Suprapubic skin (tissue), 4 donors: ENCODE measurements at regions not wholly inside any gene's neighbourhood (a gene's known extent, or its start where the extent isn't known, plus 50 kb on each side); places are given as distances from the start of the nearest gene placed in this dataset.

Experiments used
- DNase-seq, 2 donors: peaks; one replicate each; pipeline ENCODE4 v3.0.0-alpha.2; 2019; ENCODE audit warnings: low spot score in 2 of 2
- H3K27ac ChIP-seq: fragments of 200-600 bp; sonication (generic); one replicate; pipeline ENCODE4 v1.5.1; 2019
- H3K27me3 ChIP-seq: fragments of 200-600 bp; sonication (generic); one replicate; pipeline ENCODE4 v1.5.1; 2019
- H3K36me3 ChIP-seq: fragments of 200-600 bp; sonication (generic); one replicate; pipeline ENCODE4 v1.5.1; 2019
- H3K4me1 ChIP-seq: fragments of 200-600 bp; sonication (generic); one replicate; pipeline ENCODE4 v1.5.1; 2019
- H3K4me3 ChIP-seq: fragments of 200-600 bp; sonication (generic); one replicate; pipeline ENCODE4 v1.5.1; 2019; ENCODE audit warnings: mild to moderate bottlenecking
- H3K9me3 ChIP-seq: fragments of 200-600 bp; sonication (generic); one replicate; pipeline ENCODE4 v1.5.1; 2019
- CTCF ChIP-seq, 2 donors: fragments of 200-600 bp in 1 of 2; fragments of 450-650 bp in 1 of 2; sonication (generic) in 1 of 2; IDR thresholded peaks; one replicate each; pipeline ENCODE4 v1.5.1; 2016 to 2019; ENCODE audit warnings: antibody characterized with exemption in 2 of 2, mild to moderate bottlenecking in 1 of 2, moderate library complexity in 1 of 2
- EP300 ChIP-seq: sonication (generic); formaldehyde crosslinking; IDR thresholded peaks from one replicate; pipeline ENCODE4 v1.6.1; 2017; ENCODE audit warnings: antibody characterized with exemption
- POLR2A ChIP-seq, 2 donors: fragments of 450-650 bp; IDR thresholded peaks; one replicate each; pipeline ENCODE4 v1.6.1; 2017; ENCODE audit warnings: antibody characterized with exemption in 2 of 2, mild to moderate bottlenecking in 2 of 2, moderate library complexity in 2 of 2
- POLR2AphosphoS5 ChIP-seq, 3 donors: sonication (generic); formaldehyde crosslinking; IDR thresholded peaks; one replicate each; pipeline ENCODE4 v1.6.1; 2017; ENCODE audit warnings: antibody characterized with exemption in 3 of 3
- WGBS: methylation state at CpG from one replicate; pipeline ENCODE4 v1.1.5; 2018; 5-methylcytosine and 5-hydroxymethylcytosine counted together

GRCh38 chr17:72444517-72445054, 323.8 kb downstream of the SOX9 start:
- WGBS, result 81% methylated on average over 9 of the region's 9 CpGs
- Histone ChIP-seq H3K27me3 (no peaks in the 10 kb centered on the region), H3K9me3 (no peaks in the 10 kb centered on the region), H3K4me3 (no peak overlapping the region), H3K4me1 (no peaks in the 10 kb centered on the region), H3K36me3 (no peaks in the 10 kb centered on the region), H3K27ac (no peak overlapping the region)
- TF ChIP-seq POLR2A (IDR thresholded peaks at IDR 0.05), result no peak
- DNase-seq, result no peak

GRCh38 chr17:72445055-72445991, 324.5 kb downstream of the SOX9 start:
- H3K4me3 ChIP-seq, result no peak overlapping the region
- no peak for TF ChIP-seq CTCF (IDR thresholded peaks at IDR 0.05)
- TF ChIP-seq POLR2AphosphoS5 (IDR thresholded peaks at IDR 0.05), result no peak
- no peak for TF ChIP-seq POLR2A (IDR thresholded peaks at IDR 0.05)
- no peak for TF ChIP-seq EP300
- no peak overlapping the region for H3K27ac ChIP-seq
- H3K9me3 ChIP-seq, result no peaks in the 10 kb centered on the region
- 88% methylated on average over 18 of the region's 26 CpGs for WGBS
- no peak for DNase-seq
- no peaks in the 10 kb centered on the region for H3K27me3 ChIP-seq
- H3K36me3 ChIP-seq, result no peaks in the 10 kb centered on the region
- no peaks in the 10 kb centered on the region for H3K4me1 ChIP-seq

DNA sequence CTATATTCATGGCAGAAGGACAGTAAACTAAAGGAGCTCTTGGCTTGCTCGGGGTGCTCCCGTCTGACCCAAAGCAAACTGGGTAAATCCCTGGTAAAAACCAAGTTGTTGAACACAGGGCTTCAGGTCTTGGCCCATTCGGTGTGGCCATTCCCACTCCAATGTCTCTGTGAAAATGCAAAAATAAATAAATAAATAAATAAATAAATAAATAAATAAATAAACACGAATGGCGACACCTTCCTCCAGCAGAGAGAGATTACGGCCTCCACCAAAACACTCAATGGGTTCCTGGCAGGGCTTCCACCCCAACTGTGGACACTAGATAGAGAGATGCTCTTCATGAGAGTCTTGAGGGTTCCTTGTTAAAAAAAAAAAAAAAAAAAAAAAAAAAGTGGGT, 325.3 kb downstream of the SOX9 start:
- no peak for DNase-seq
- TF ChIP-seq CTCF (IDR thresholded peaks at IDR 0.05) (no peak), POLR2A (IDR thresholded peaks at IDR 0.05) (no peak), EP300 (no peak), POLR2AphosphoS5 (IDR thresholded peaks at IDR 0.05) (no peak)
- no peaks in the 10 kb centered on the region for H3K36me3 ChIP-seq
- H3K27ac ChIP-seq, result no peak overlapping the region
- H3K9me3 ChIP-seq, result no peaks in the 10 kb centered on the region
- no peaks in the 10 kb centered on the region for H3K4me1 ChIP-seq
- H3K27me3 ChIP-seq, result no peaks in the 10 kb centered on the region
- H3K4me3 ChIP-seq, result no peak overlapping the region
- WGBS, result 97% methylated on average over 6 of the region's 6 CpGs

- DNase-seq, result no peak
- H3K27me3 ChIP-seq, result no peaks in the 10 kb centered on the region
- no peaks in the 10 kb centered on the region for H3K9me3 ChIP-seq
- H3K4me3 ChIP-seq, result no peak overlapping the region
- no peak overlapping the region for H3K27ac ChIP-seq
- H3K4me1 ChIP-seq, result no peaks in the 10 kb centered on the region
- 76% methylated on average over 17 of the region's 17 CpGs for WGBS
- H3K36me3 ChIP-seq, result no peaks in the 10 kb centered on the region
- TF ChIP-seq CTCF (IDR thresholded peaks at IDR 0.05) (no peak), POLR2A (IDR thresholded peaks at IDR 0.05) (no peak), EP300 (no peak), POLR2AphosphoS5 (IDR thresholded peaks at IDR 0.05) (no peak)
Observed at GRCh38 chr17:72446525-72447250, 325.9 kb downstream of the SOX9 start.

GRCh38 chr17:72447251-72447640, 326.4 kb downstream of the SOX9 start:
- Histone ChIP-seq H3K9me3 (no peaks in the 10 kb centered on the region), H3K4me3 (no peak overlapping the region), H3K36me3 (no peaks in the 10 kb centered on the region), H3K27ac (no peak overlapping the region), H3K27me3 (no peaks in the 10 kb centered on the region), H3K4me1 (no peaks in the 10 kb centered on the region)
- TF ChIP-seq POLR2AphosphoS5 (IDR thresholded peaks at IDR 0.05) (no peak), EP300 (no peak), POLR2A (IDR thresholded peaks at IDR 0.05) (no peak), CTCF (IDR thresholded peaks at IDR 0.05) (no peak)
- DNase-seq, result no peak
- WGBS, result 89% methylated on average over 3 of the region's 3 CpGs
